Chondrocyte (in vitro differentiated cells): ENCODE measurements at regions not wholly inside any gene's neighbourhood (a gene's known extent, or its start where the extent isn't known, plus 50 kb on each side); places are given as distances from the start of the nearest gene placed in this dataset.

Source experiments
- DNase-seq: peaks from one replicate; pipeline ENCODE4 v3.0.0; 2021; ENCODE audit warnings: mixed read lengths, low spot score
- H3K27ac Mint-ChIP-seq: one replicate; pipeline ENCODE4 v1.8.0; 2021; ENCODE audit warnings: mild to moderate bottlenecking, moderate library complexity, mixed read lengths; ENCODE audit not compliant: unreplicated experiment
- H3K27me3 Mint-ChIP-seq: 2 replicates; pipeline ENCODE4 v1.8.0; 2021; ENCODE audit warnings: low read depth, mixed read lengths
- H3K36me3 Mint-ChIP-seq: 2 replicates; pipeline ENCODE4 v1.8.0; 2021; ENCODE audit warnings: low read depth, mixed read lengths
- H3K4me1 Mint-ChIP-seq: 2 replicates; pipeline ENCODE4 v1.8.0; 2021; ENCODE audit warnings: low read depth, mild to moderate bottlenecking, mixed read lengths
- H3K4me3 Mint-ChIP-seq: one replicate; pipeline ENCODE4 v1.8.0; 2021; ENCODE audit warnings: mild to moderate bottlenecking, moderate library complexity, mixed read lengths; ENCODE audit not compliant: unreplicated experiment
- H3K9me3 Mint-ChIP-seq: 2 replicates; pipeline ENCODE4 v1.8.0; 2021; ENCODE audit warnings: low read depth, mixed read lengths
- CTCF ChIP-seq: fragments of 200-600 bp; sonication (generic); IDR thresholded peaks from 2 replicates; pipeline ENCODE4 v1.5.0; 2021; ENCODE audit warnings: antibody characterized with exemption, mild to moderate bottlenecking, moderate library complexity

GRCh38 chr18:26677957-26678356, 129.6 kb upstream of the KCTD1 start:
- Mint-ChIP-seq H3K27ac (no peak overlapping the region), H3K36me3 (no peaks in the 10 kb centered on the region)

GRCh38 chr18:26667046-26667445, 118.7 kb upstream of the KCTD1 start:
- H3K9me3 Mint-ChIP-seq, result no peaks in the 10 kb centered on the region
- H3K4me1 Mint-ChIP-seq, result no peaks in the 10 kb centered on the region
- peaks cover 49% of the 10 kb centered on the region for H3K27me3 Mint-ChIP-seq
- no peak for DNase-seq
- TF ChIP-seq CTCF, result no peak
- H3K4me3 Mint-ChIP-seq, result no peak overlapping the region
- no peak overlapping the region for H3K27ac Mint-ChIP-seq
- H3K36me3 Mint-ChIP-seq, result no peaks in the 10 kb centered on the region

More at GRCh38 chr18:26677957-26678356, 129.6 kb upstream of the KCTD1 start:
- DNase-seq, result no peak
- H3K4me1 Mint-ChIP-seq, result no peaks in the 10 kb centered on the region
- H3K27me3 Mint-ChIP-seq, result peaks cover 28% of the 10 kb centered on the region
- H3K9me3 Mint-ChIP-seq, result peaks cover 10% of the 10 kb centered on the region
- TF ChIP-seq CTCF, result no peak
- H3K4me3 Mint-ChIP-seq, result no peak overlapping the region

- no peak for TF ChIP-seq CTCF
- Mint-ChIP-seq H3K27me3 (peaks cover 53% of the 10 kb centered on the region), H3K36me3 (no peaks in the 10 kb centered on the region), H3K27ac (no peak overlapping the region), H3K4me3 (no peak overlapping the region), H3K4me1 (peaks cover 5% of the 10 kb centered on the region), H3K9me3 (no peaks in the 10 kb centered on the region)
- no peak for DNase-seq
Measured at GRCh38 chr18:26662996-26663395, 114.6 kb upstream of the KCTD1 start.

GRCh38 chr18:26657631-26658581, 109.6 kb upstream of the KCTD1 start:
- peaks cover 29% of the 10 kb centered on the region for H3K27me3 Mint-ChIP-seq
- H3K27ac Mint-ChIP-seq, result no peak overlapping the region
- no peaks in the 10 kb centered on the region for H3K36me3 Mint-ChIP-seq

More at GRCh38 chr18:26657631-26658581, 109.6 kb upstream of the KCTD1 start:
- no peaks in the 10 kb centered on the region for H3K9me3 Mint-ChIP-seq
- DNase-seq, result no peak
- H3K4me1 Mint-ChIP-seq, result peaks cover 24% of the 10 kb centered on the region
- peak overlapping the region; percentile 81 for H3K4me3 Mint-ChIP-seq
- no peak for TF ChIP-seq CTCF
